SK-N-SH (cell line): ENCODE measurements at regions not wholly inside any gene's neighbourhood (a gene's known extent, or its start where the extent isn't known, plus 50 kb on each side); places are given as distances from the start of the nearest gene placed in this dataset.

Source experiments
- CTCF ChIA-PET: fragments of 300-600, 350-600 bp; formaldehyde crosslinking; extraction: SDS; loops from one replicate; lab custom pipeline; 2021; lab: Yijun Ruan, JAX
- POLR2A ChIA-PET: fragments of 350-600 bp; sonication (Branson Sonifier 250); formaldehyde crosslinking; extraction: SDS; loops from one replicate; lab custom pipeline; 2020; ENCODE audit warnings: antibody characterized with exemption, inconsistent platforms; lab: Yijun Ruan, JAX
- DNase-seq: peaks from one replicate; pipeline ENCODE4 v3.0.0; 2012
- H2AFZ ChIP-seq: fragments of 200-600 bp; sonication (generic); 2 replicates; pipeline ENCODE4 v1.8.1; 2016; ENCODE audit warnings: antibody characterized with exemption, mild to moderate bottlenecking, low read depth
- H3F3A ChIP-seq: fragments of 200-600 bp; sonication (generic); replicated peaks from 2 replicates; pipeline ENCODE3; 2016; ENCODE audit warnings: antibody characterized with exemption, mild to moderate bottlenecking; ENCODE audit not compliant: insufficient read depth
- H3K27ac ChIP-seq, 2 experiments: fragments of 200-500 bp in 1 of 2; fragments of 200-600 bp in 1 of 2; sonication (Bioruptor generic) in 1 of 2; sonication (generic), shearing (Covaris generic) in 1 of 2; 2 replicates each; pipeline versions ENCODE4 v1.5.1 to v1.6.1; 2014 to 2016; ENCODE audit warnings: low read depth in 2 of 2, inconsistent platforms in 1 of 2, low read length in 1 of 2, mild to moderate bottlenecking in 1 of 2, mixed read lengths in 1 of 2
- H3K27me3 ChIP-seq: fragments of 200-600 bp; sonication (generic), shearing (Covaris generic); 2 replicates; pipeline ENCODE4 v1.6.1; 2016; ENCODE audit warnings: mixed run types; ENCODE audit not compliant: insufficient read depth
- H3K36me3 ChIP-seq, 2 experiments: fragments of 200-500 bp in 1 of 2; fragments of 200-600 bp in 1 of 2; sonication (Bioruptor generic) in 1 of 2; sonication (generic) in 1 of 2; replicated peaks in 1 of 2; 2 replicates each; pipeline versions ENCODE3 to v1.5.1; 2014 to 2016; ENCODE audit warnings: low read length in 1 of 2, mild to moderate bottlenecking in 1 of 2; ENCODE audit not compliant: insufficient read depth in 2 of 2, control insufficient read depth in 1 of 2
- H3K4me1 ChIP-seq, 2 experiments: fragments of 200-500 bp in 1 of 2; fragments of 200-600 bp in 1 of 2; sonication (Bioruptor generic) in 1 of 2; sonication (generic), shearing (Covaris generic) in 1 of 2; 2 replicates each; pipeline versions ENCODE4 v1.5.1 to v1.6.1; 2014 to 2016; ENCODE audit warnings: low read depth in 1 of 2, low read length in 1 of 2, mixed run types in 1 of 2; ENCODE audit not compliant: insufficient read depth in 2 of 2, control insufficient read depth in 1 of 2
- H3K4me2 ChIP-seq: fragments of 200-600 bp; sonication (generic), shearing (Covaris generic); 2 replicates; pipeline ENCODE4 v1.6.1; 2017; ENCODE audit warnings: mixed run types
- H3K4me3 ChIP-seq, 2 experiments: fragments of 200-500 bp in 1 of 2; fragments of 200-600 bp in 1 of 2; sonication (Bioruptor generic) in 1 of 2; sonication (generic), shearing (Covaris generic) in 1 of 2; 2 replicates each; pipeline versions ENCODE4 v1.5.1 to v1.8.1; 2014 to 2016; ENCODE audit warnings: low read depth in 2 of 2, inconsistent platforms in 1 of 2, low read length in 1 of 2, mild to moderate bottlenecking in 1 of 2, mixed read lengths in 1 of 2, moderate library complexity in 1 of 2
- H3K79me2 ChIP-seq: fragments of 200-600 bp; sonication (generic); 2 replicates; pipeline ENCODE4 v1.8.1; 2017; ENCODE audit warnings: mild to moderate bottlenecking; ENCODE audit not compliant: insufficient read depth
- H3K9ac ChIP-seq: fragments of 200-600 bp; sonication (generic); 2 replicates; pipeline ENCODE4 v1.6.1; 2017; ENCODE audit warnings: mixed run types
- H3K9me2 ChIP-seq: fragments of 200-600 bp; sonication (generic); 2 replicates; pipeline ENCODE4 v1.6.1; 2017; ENCODE audit warnings: mixed run types
- H3K9me3 ChIP-seq: fragments of 200-600 bp; sonication (generic); 2 replicates; pipeline ENCODE4 v1.6.1; 2017; ENCODE audit warnings: mixed run types, mild to moderate bottlenecking, moderate library complexity
- H4K20me1 ChIP-seq: fragments of 200-600 bp; sonication (generic); 2 replicates; pipeline ENCODE4 v1.6.1; 2017; ENCODE audit warnings: mild to moderate bottlenecking, mixed run types; ENCODE audit not compliant: insufficient read depth
- ELF1 ChIP-seq: IDR thresholded peaks from 2 replicates; pipeline ENCODE4 v1.4.0; 2012
- FOSL2 ChIP-seq: IDR thresholded peaks from 2 replicates; pipeline ENCODE4 v1.4.0; 2012; ENCODE audit warnings: low read depth, mild to moderate bottlenecking, moderate library complexity, borderline replicate concordance
- FOXM1 ChIP-seq: IDR thresholded peaks from 2 replicates; pipeline ENCODE4 v1.4.0; 2012; ENCODE audit warnings: low read depth, mild to moderate bottlenecking
- GABPA ChIP-seq: IDR thresholded peaks from 2 replicates; pipeline ENCODE4 v1.4.0; 2012; ENCODE audit warnings: low read depth, mild to moderate bottlenecking
- GATA2 ChIP-seq: sonication (generic); formaldehyde crosslinking; IDR thresholded peaks from 2 replicates; pipeline ENCODE4 v1.5.0; 2020; ENCODE audit warnings: mild to moderate bottlenecking, missing genetic modification reagents
- IRF3 ChIP-seq: fragments of 150-350 bp; IDR thresholded peaks from 2 replicates; pipeline ENCODE4 v1.6.1; 2016; ENCODE audit warnings: mild to moderate bottlenecking, low read depth, low read length
- MXI1 ChIP-seq: IDR thresholded peaks from 2 replicates; pipeline ENCODE4 v1.6.1; 2012; ENCODE audit warnings: mild to moderate bottlenecking, low read depth, low read length, improper control_type of control experiment
- NRF1 ChIP-seq: IDR thresholded peaks from 2 replicates; pipeline ENCODE4 v1.6.1; 2012; ENCODE audit warnings: low read depth, mild to moderate bottlenecking, low read length
- POLR2AphosphoS5 ChIP-seq: IDR thresholded peaks from 2 replicates; pipeline ENCODE4 v1.6.1; 2012; ENCODE audit warnings: low read depth, low read length
- RAD21 ChIP-seq: IDR thresholded peaks from 2 replicates; pipeline ENCODE4 v1.6.1; 2012; ENCODE audit warnings: mild to moderate bottlenecking, low read length
- RCOR1 ChIP-seq: fragments of 150-350 bp; IDR thresholded peaks from 2 replicates; pipeline ENCODE4 v1.6.1; 2017; ENCODE audit warnings: antibody characterized with exemption, low read length
- REST ChIP-seq: IDR thresholded peaks from 2 replicates; pipeline ENCODE4 v1.6.1; 2012; ENCODE audit warnings: mild to moderate bottlenecking, low read depth, low read length, moderate library complexity
- RFX5 ChIP-seq: IDR thresholded peaks from 2 replicates; pipeline ENCODE4 v1.6.1; 2012; ENCODE audit warnings: mild to moderate bottlenecking, improper control_type of control experiment, low read length
- RXRA ChIP-seq: IDR thresholded peaks from 2 replicates; pipeline ENCODE4 v1.4.0; 2012; ENCODE audit warnings: low read depth, mild to moderate bottlenecking, borderline replicate concordance
- SMC3 ChIP-seq: IDR thresholded peaks from 2 replicates; pipeline ENCODE4 v1.6.1; 2012; ENCODE audit warnings: low read depth, low read length, improper control_type of control experiment
- YY1 ChIP-seq: IDR thresholded peaks from 2 replicates; pipeline ENCODE4 v1.4.0; 2012; ENCODE audit warnings: low read depth, mild to moderate bottlenecking
- WGBS: methylation state at CpG from one replicate; pipeline ENCODE4 v1.1.6; 2017; ENCODE audit warnings: low lambda C conversion rate; 5-methylcytosine and 5-hydroxymethylcytosine counted together

GRCh38 chr17:13182854-13183253, 165.0 kb upstream of the ELAC2 start (continued):
- TF ChIP-seq MXI1 (no peak), ELF1 (no peak), REST (no peak)

- no peak overlapping the region for H3K4me2 ChIP-seq
- ChIA-PET POLR2A (interaction anchor here (0.6 kb wide), 1 partner anchor 10 kb away, joined by 5 read pairs; no protein-coding TSS in a partner anchor), CTCF (interaction anchor here (1.2 kb wide), 1 partner anchor 151 kb away, joined by 3 read pairs; no protein-coding TSS in a partner anchor)
- no peaks in the 10 kb centered on the region for H3F3A ChIP-seq
- H3K27ac ChIP-seq = no peak overlapping the region
- no peaks in the 10 kb centered on the region for H3K36me3 ChIP-seq
- no peak for DNase-seq
- no peaks in the 10 kb centered on the region for H3K9me3 ChIP-seq
- H3K4me1 ChIP-seq = no peaks in the 10 kb centered on the region
- no peaks in the 10 kb centered on the region for H4K20me1 ChIP-seq
- H3K9me2 ChIP-seq = 0 out of 2 replicates have a peak, but pooled peaks cover 5% of the 10 kb centered on the region
- no peak overlapping the region for H3K4me3 ChIP-seq
- H3K27me3 ChIP-seq = no peaks in the 10 kb centered on the region
- H3K79me2 ChIP-seq = no peaks in the 10 kb centered on the region
- no peak for TF ChIP-seq SMC3
- TF ChIP-seq IRF3 = no peak
- no peak for TF ChIP-seq RXRA
- TF ChIP-seq RFX5 = no peak
- no peak for TF ChIP-seq YY1
- TF ChIP-seq NRF1 = no peak
- H3K9ac ChIP-seq = no peak overlapping the region
- H2AFZ ChIP-seq = no peak overlapping the region
These were observed 164.6 kb upstream of the ELAC2 start for GRCh38 chr17:13182450-13182849.

- H3K9ac ChIP-seq = no peak overlapping the region
- H3K27ac ChIP-seq = no peak overlapping the region
- no peak overlapping the region for H3K4me3 ChIP-seq
- ChIA-PET CTCF (interaction anchor here (1.2 kb wide), 1 partner anchor 151 kb away, joined by 3 read pairs; no protein-coding TSS in a partner anchor), POLR2A (interaction anchor here (0.6 kb wide), 1 partner anchor 9 kb away, joined by 5 read pairs; no protein-coding TSS in a partner anchor)
- H2AFZ ChIP-seq = no peak overlapping the region
- no peak overlapping the region for H3K4me2 ChIP-seq
- TF ChIP-seq RCOR1 (no peak), POLR2AphosphoS5 (no peak), RAD21 (no peak), GATA2 (CRISPR knock-in tag) (no peak), FOSL2 (no peak), GABPA (no peak), FOXM1 (no peak)
- no peaks in the 10 kb centered on the region for H3K9me3 ChIP-seq
- H3K27me3 ChIP-seq = no peaks in the 10 kb centered on the region
- no peaks in the 10 kb centered on the region for H3F3A ChIP-seq
- 1% methylated on average over 2 of the region's 2 CpGs for WGBS
- DNase-seq = no peak
- no peaks in the 10 kb centered on the region for H3K4me1 ChIP-seq
- 0 out of 2 replicates have a peak, but pooled peaks cover 5% of the 10 kb centered on the region for H3K9me2 ChIP-seq
- H4K20me1 ChIP-seq = no peaks in the 10 kb centered on the region
- H3K36me3 ChIP-seq = no peaks in the 10 kb centered on the region
- H3K79me2 ChIP-seq = no peaks in the 10 kb centered on the region
These were observed 163.9 kb upstream of the ELAC2 start for GRCh38 chr17:13181683-13182082.
